ENCODE measurements at regions not wholly inside any gene's neighbourhood (a gene's known extent, or its start where the extent isn't known, plus 50 kb on each side); places are given as distances from the start of the nearest gene placed in this dataset.

GRCh38 chr3:86230762-86231161 lies 760.2 kb downstream of the VGLL3 start:
- DNase-seq (no peak), ATAC-seq (no peak)
- no peak overlapping the region for H3K4me3 ChIP-seq (ENCODE audit: low read length)
- intact Hi-C loops (cut with DNase I): no loop called here
- no peaks in the 10 kb centered on the region for H3K9me3 ChIP-seq (ENCODE audit: control insufficient read depth, low read length)
- H3K27ac ChIP-seq (ENCODE audit: low read length): no peak overlapping the region
- H3K4me1 ChIP-seq (ENCODE audit: control insufficient read depth, insufficient read depth, low read length): no peaks in the 10 kb centered on the region
- 71% methylated on average over 1 of the region's 1 CpG for WGBS
- H3K27me3 ChIP-seq (ENCODE audit: control insufficient read depth, insufficient read depth): no peaks in the 10 kb centered on the region

- WGBS: 73% methylated on average over 2 of the region's 2 CpGs
- H3K27ac ChIP-seq (ENCODE audit: low read length): no peak overlapping the region
- ATAC-seq (no peak), DNase-seq (no peak)
- H3K9me3 ChIP-seq (ENCODE audit: control insufficient read depth, low read length): no peaks in the 10 kb centered on the region
- H3K4me1 ChIP-seq (ENCODE audit: control insufficient read depth, insufficient read depth, low read length): no peaks in the 10 kb centered on the region
- no peak overlapping the region for H3K4me3 ChIP-seq (ENCODE audit: low read length)
- no peaks in the 10 kb centered on the region for H3K27me3 ChIP-seq (ENCODE audit: control insufficient read depth, insufficient read depth)
- intact Hi-C loops (cut with DNase I): no loop called here
Measured at GRCh38 chr3:86229775-86230094, 761.2 kb downstream of the VGLL3 start.

- no peak for ATAC-seq
- Histone ChIP-seq H3K4me3 (ENCODE audit: low read length) (no peak overlapping the region), H3K27ac (ENCODE audit: low read length) (no peak overlapping the region), H3K27me3 (ENCODE audit: control insufficient read depth, insufficient read depth) (no peaks in the 10 kb centered on the region), H3K4me1 (ENCODE audit: control insufficient read depth, insufficient read depth, low read length) (no peaks in the 10 kb centered on the region), H3K9me3 (ENCODE audit: control insufficient read depth, low read length) (no peaks in the 10 kb centered on the region)
- DNase-seq: no peak
- WGBS: 62% methylated on average over 4 of the region's 4 CpGs
- intact Hi-C loops (cut with DNase I): no loop called here
Measured at GRCh38 chr3:86229086-86229774, 761.7 kb downstream of the VGLL3 start.

- WGBS: 64% methylated on average over 4 of the region's 4 CpGs
- intact Hi-C loops (cut with DNase I): no loop called here
- ATAC-seq: no peak
Measured at GRCh38 chr3:86228101-86228500, 762.8 kb downstream of the VGLL3 start.

GRCh38 chr3:86225461-86225860 lies 765.5 kb downstream of the VGLL3 start:
- ATAC-seq: no peak
- Histone ChIP-seq H3K9me3 (ENCODE audit: control insufficient read depth, low read length) (no peaks in the 10 kb centered on the region), H3K27me3 (ENCODE audit: control insufficient read depth, insufficient read depth) (no peaks in the 10 kb centered on the region), H3K4me3 (ENCODE audit: low read length) (no peak overlapping the region), H3K27ac (ENCODE audit: low read length) (no peak overlapping the region), H3K4me1 (ENCODE audit: control insufficient read depth, insufficient read depth, low read length) (no peaks in the 10 kb centered on the region)
- intact Hi-C loops (cut with DNase I): no loop called here
- DNase-seq: no peak
- 58% methylated on average over 3 of the region's 3 CpGs for WGBS

More at GRCh38 chr3:86228101-86228500, 762.8 kb downstream of the VGLL3 start:
- H3K4me3 ChIP-seq (ENCODE audit: low read length): no peak overlapping the region
- no peaks in the 10 kb centered on the region for H3K9me3 ChIP-seq (ENCODE audit: control insufficient read depth, low read length)
- no peaks in the 10 kb centered on the region for H3K4me1 ChIP-seq (ENCODE audit: control insufficient read depth, insufficient read depth, low read length)
- DNase-seq: no peak
- no peak overlapping the region for H3K27ac ChIP-seq (ENCODE audit: low read length)
- no peaks in the 10 kb centered on the region for H3K27me3 ChIP-seq (ENCODE audit: control insufficient read depth, insufficient read depth)

GRCh38 chr3:86221601-86222000 lies 769.3 kb downstream of the VGLL3 start:
- Histone ChIP-seq H3K4me3 (ENCODE audit: low read length) (no peak overlapping the region), H3K4me1 (ENCODE audit: control insufficient read depth, insufficient read depth, low read length) (no peaks in the 10 kb centered on the region), H3K27me3 (ENCODE audit: control insufficient read depth, insufficient read depth) (no peaks in the 10 kb centered on the region), H3K27ac (ENCODE audit: low read length) (no peak overlapping the region), H3K9me3 (ENCODE audit: control insufficient read depth, low read length) (no peaks in the 10 kb centered on the region)
- ATAC-seq (no peak), DNase-seq (no peak)
- 91% methylated on average over 3 of the region's 3 CpGs for WGBS
- intact Hi-C loops (cut with DNase I): no loop called here

GRCh38 chr3:86208772-86209171 lies 782.2 kb downstream of the VGLL3 start:
- H3K4me3 ChIP-seq (ENCODE audit: low read length): no peak overlapping the region
- no peak for ATAC-seq

GRCh38 chr3:86182606-86183005 lies 808.3 kb downstream of the VGLL3 start:
- no peak overlapping the region for H3K4me3 ChIP-seq (ENCODE audit: low read length)
- H3K9me3 ChIP-seq (ENCODE audit: control insufficient read depth, low read length): no peaks in the 10 kb centered on the region
- DNase-seq (no peak), ATAC-seq (no peak)
- H3K27ac ChIP-seq (ENCODE audit: low read length): no peak overlapping the region
- H3K27me3 ChIP-seq (ENCODE audit: control insufficient read depth, insufficient read depth): no peaks in the 10 kb centered on the region
- intact Hi-C loops (cut with DNase I): no loop called here
- no peaks in the 10 kb centered on the region for H3K4me1 ChIP-seq (ENCODE audit: control insufficient read depth, insufficient read depth, low read length)
- WGBS: 62% methylated on average over 2 of the region's 2 CpGs

More at GRCh38 chr3:86208772-86209171, 782.2 kb downstream of the VGLL3 start:
- DNase-seq: no peak
- no peak overlapping the region for H3K27ac ChIP-seq (ENCODE audit: low read length)
- WGBS: 66% methylated on average over 1 of the region's 1 CpG
- H3K9me3 ChIP-seq (ENCODE audit: control insufficient read depth, low read length): no peaks in the 10 kb centered on the region
- H3K27me3 ChIP-seq (ENCODE audit: control insufficient read depth, insufficient read depth): no peaks in the 10 kb centered on the region
- intact Hi-C loops (cut with DNase I): no loop called here
- H3K4me1 ChIP-seq (ENCODE audit: control insufficient read depth, insufficient read depth, low read length): no peaks in the 10 kb centered on the region

GRCh38 chr3:86180696-86181095 lies 810.3 kb downstream of the VGLL3 start:
- intact Hi-C loops (cut with DNase I): no loop called here
- ATAC-seq (no peak), DNase-seq (no peak)
- no peak overlapping the region for H3K27ac ChIP-seq (ENCODE audit: low read length)
- H3K4me1 ChIP-seq (ENCODE audit: control insufficient read depth, insufficient read depth, low read length): peaks cover under 1% of the 10 kb centered on the region
- no peaks in the 10 kb centered on the region for H3K27me3 ChIP-seq (ENCODE audit: control insufficient read depth, insufficient read depth)
- H3K9me3 ChIP-seq (ENCODE audit: control insufficient read depth, low read length): no peaks in the 10 kb centered on the region
- 62% methylated on average over 2 of the region's 2 CpGs for WGBS
- H3K4me3 ChIP-seq (ENCODE audit: low read length): no peak overlapping the region

GRCh38 chr3:86178095-86178494 lies 812.9 kb downstream of the VGLL3 start:
- 90% methylated on average over 6 of the region's 6 CpGs for whole genome bisulfite sequencing
- intact Hi-C loops (cut with DNase I): no loop called here

GRCh38 chr3:86176445-86176784 lies 814.5 kb downstream of the VGLL3 start:
- H3K4me1 ChIP-seq (ENCODE audit: control insufficient read depth, insufficient read depth, low read length): peaks cover 1% of the 10 kb centered on the region
- no peaks in the 10 kb centered on the region for H3K27me3 ChIP-seq (ENCODE audit: control insufficient read depth, insufficient read depth)
- 62% methylated on average over 3 of the region's 3 CpGs for WGBS
- no peak for ATAC-seq
- no peak overlapping the region for H3K4me3 ChIP-seq (ENCODE audit: low read length)
- intact Hi-C loops (cut with DNase I): no loop called here
- no peak for DNase-seq
- H3K9me3 ChIP-seq (ENCODE audit: control insufficient read depth, low read length): no peaks in the 10 kb centered on the region
- no peak overlapping the region for H3K27ac ChIP-seq (ENCODE audit: low read length)

More at GRCh38 chr3:86178095-86178494, 812.9 kb downstream of the VGLL3 start:
- H3K9me3 ChIP-seq (ENCODE audit: control insufficient read depth, low read length): no peaks in the 10 kb centered on the region
- DNase-seq (no peak), ATAC-seq (no peak)
- H3K27me3 ChIP-seq (ENCODE audit: control insufficient read depth, insufficient read depth): no peaks in the 10 kb centered on the region
- H3K4me1 ChIP-seq (ENCODE audit: control insufficient read depth, insufficient read depth, low read length): peaks cover 1% of the 10 kb centered on the region
- H3K4me3 ChIP-seq (ENCODE audit: low read length): no peak overlapping the region
- no peak overlapping the region for H3K27ac ChIP-seq (ENCODE audit: low read length)

All from right cardiac atrium (tissue), 5 donors.